GM08714 (cell line): ENCODE measurements at regions not wholly inside any gene's neighbourhood (a gene's known extent, or its start where the extent isn't known, plus 50 kb on each side); places are given as distances from the start of the nearest gene placed in this dataset.

Source experiments
- H3K4me3 ChIP-seq: fragments of 200-500 bp; sonication (Bioruptor generic); 2 replicates; pipeline ENCODE4 v1.5.1; 2014; ENCODE audit warnings: mild to moderate bottlenecking, low read length, inconsistent platforms
- ZNF274 ChIP-seq: IDR thresholded peaks from 2 replicates; pipeline ENCODE4 v1.6.1; 2012; ENCODE audit warnings: mild to moderate bottlenecking, low read depth, low read length

GRCh38 chr5:68093455-68094159, 121.9 kb upstream of the PIK3R1 start:
- no peak overlapping the region for H3K4me3 ChIP-seq
- TF ChIP-seq ZNF274 = no peak

GRCh38 chr5:68088302-68088701, 127.3 kb upstream of the PIK3R1 start:
- no peak overlapping the region for H3K4me3 ChIP-seq
- TF ChIP-seq ZNF274 = no peak

- no peak overlapping the region for H3K4me3 ChIP-seq
- no peak for TF ChIP-seq ZNF274
Observed at GRCh38 chr5:68087866-68088265, 127.7 kb upstream of the PIK3R1 start.

GRCh38 chr5:68086857-68087256, 128.7 kb upstream of the PIK3R1 start:
- H3K4me3 ChIP-seq = no peak overlapping the region
- TF ChIP-seq ZNF274 = no peak

DNA sequence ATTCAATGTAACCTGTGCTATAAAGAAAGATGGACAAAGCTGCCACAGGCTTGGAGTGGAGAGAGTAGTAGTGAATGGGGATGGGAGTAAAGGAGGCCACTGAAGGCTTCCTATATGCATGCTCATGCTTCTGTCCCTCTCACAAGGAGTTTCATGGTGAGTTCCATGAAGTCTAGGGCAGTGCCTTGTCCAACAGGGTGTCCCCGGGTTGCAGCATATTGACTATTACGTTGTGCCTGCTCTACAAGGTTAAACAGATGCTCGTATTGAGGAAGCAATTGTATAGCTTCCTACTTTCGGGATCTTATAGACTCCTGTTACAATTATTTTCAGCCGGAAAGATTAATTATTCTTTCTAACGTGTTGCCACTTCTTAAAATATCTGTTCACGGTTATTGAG, 129.1 kb upstream of the PIK3R1 start:
- TF ChIP-seq ZNF274 = no peak
- H3K4me3 ChIP-seq = no peak overlapping the region

- no peak overlapping the region for H3K4me3 ChIP-seq
- no peak for TF ChIP-seq ZNF274
Observed at GRCh38 chr5:68084396-68084795, 131.2 kb upstream of the PIK3R1 start.

GRCh38 chr5:68080282-68081050, 135.1 kb upstream of the PIK3R1 start:
- TF ChIP-seq ZNF274 = no peak
- H3K4me3 ChIP-seq = no peak overlapping the region

GRCh38 chr5:68077349-68077894, 138.1 kb upstream of the PIK3R1 start:
- H3K4me3 ChIP-seq = no peak overlapping the region

GRCh38 chr5:68074633-68075032, 140.9 kb upstream of the PIK3R1 start:
- no peak overlapping the region for H3K4me3 ChIP-seq
- no peak for TF ChIP-seq ZNF274

More at GRCh38 chr5:68077349-68077894, 138.1 kb upstream of the PIK3R1 start:
- TF ChIP-seq ZNF274 = no peak

DNA sequence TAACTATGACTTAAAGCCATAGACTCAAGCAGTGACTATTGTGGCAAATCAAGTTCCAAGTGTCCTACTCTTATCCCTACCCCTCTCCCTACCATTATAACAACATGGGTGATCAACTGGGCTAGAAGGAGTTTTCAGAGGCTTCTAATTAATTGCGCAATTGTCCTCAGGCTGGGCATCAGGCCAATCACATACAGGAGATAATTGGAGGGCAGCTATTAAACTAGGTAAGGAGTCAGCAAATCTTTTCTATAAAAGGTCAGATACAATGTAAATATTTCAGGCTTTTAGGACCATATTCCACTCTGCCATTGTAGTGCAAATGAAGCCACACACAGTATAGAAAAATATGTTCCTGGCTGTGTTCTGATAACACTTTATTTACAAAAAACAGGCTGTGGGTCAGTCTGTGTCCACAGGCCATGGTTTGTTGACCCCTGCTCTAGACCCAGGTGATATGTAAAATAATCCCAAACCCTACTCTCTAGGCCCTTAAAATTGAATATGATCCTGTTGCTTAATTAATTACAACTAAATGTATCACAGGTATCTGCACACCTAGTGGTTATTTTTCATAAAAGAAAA, 141.4 kb upstream of the PIK3R1 start:
- no peak for TF ChIP-seq ZNF274
- no peak overlapping the region for H3K4me3 ChIP-seq

GRCh38 chr5:68071736-68072135, 143.8 kb upstream of the PIK3R1 start:
- TF ChIP-seq ZNF274 = no peak

GRCh38 chr5:68071282-68071632, 144.3 kb upstream of the PIK3R1 start:
- no peak for TF ChIP-seq ZNF274

More at GRCh38 chr5:68071736-68072135, 143.8 kb upstream of the PIK3R1 start:
- no peak overlapping the region for H3K4me3 ChIP-seq

GRCh38 chr5:68070591-68071281, 144.8 kb upstream of the PIK3R1 start:
- no peak for TF ChIP-seq ZNF274
- no peak overlapping the region for H3K4me3 ChIP-seq

More at GRCh38 chr5:68071282-68071632, 144.3 kb upstream of the PIK3R1 start:
- no peak overlapping the region for H3K4me3 ChIP-seq

- H3K4me3 ChIP-seq = no peak overlapping the region
- no peak for TF ChIP-seq ZNF274
Observed at GRCh38 chr5:68067976-68068603, 147.5 kb upstream of the PIK3R1 start.
